HepG2 (cell line): ENCODE measurements at regions not wholly inside any gene's neighbourhood (a gene's known extent, or its start where the extent isn't known, plus 50 kb on each side); places are given as distances from the start of the nearest gene placed in this dataset.

Experiments
- ATAC-seq: fragments of 200-7000 bp; cut with Tn5 transposase; 3 replicates; pipeline ENCODE4 v1.9.1; 2020; ENCODE audit warnings: mild to moderate bottlenecking, moderate library complexity
- BruUV-seq: library from RNA; stranded (reverse); fragments of 400-500 nt; replicated peaks from 2 replicates; lab custom pipeline; 2021; lab: Mats Ljungman, UMichigan
- CTCF ChIA-PET: fragments of 300-600 bp; formaldehyde crosslinking; extraction: SDS; loops from one replicate; lab custom pipeline; 2021; ENCODE audit warnings: low total read pairs, inconsistent platforms, low intra/inter-chr PET ratio; lab: Yijun Ruan, JAX
- POLR2A ChIA-PET: fragments of 350-600 bp; sonication (Branson Sonifier 250); formaldehyde crosslinking; loops from one replicate; lab custom pipeline; 2020; ENCODE audit warnings: antibody characterized with exemption, inconsistent platforms; lab: Yijun Ruan, JAX
- DNase-seq: peaks from one replicate; pipeline ENCODE4 v3.0.0-alpha.2; 2015; ENCODE audit warnings: low spot score
- FAIRE-seq: peaks from 3 replicates; lab custom pipeline; 2011; peaks lifted over from hg19 to GRCh38; lab: Jason Lieb, UNC
- H2AFZ ChIP-seq: one replicate; pipeline ENCODE4 v1.6.1; 2011; ENCODE audit warnings: low read length, inconsistent platforms
- H3K27ac ChIP-seq: fragments of 300-600 bp; 3 replicates; pipeline ENCODE4 v1.8.0; 2011; ENCODE audit warnings: mixed run types, mild to moderate bottlenecking, mixed read lengths, low read length, inconsistent platforms; ENCODE audit not compliant: insufficient read depth; ENCODE audit errors: extremely low read length
- H3K27me3 ChIP-seq, 2 experiments: fragments of 200-600 bp in 1 of 2; 2 replicates in 1 of 2; 3 replicates in 1 of 2; pipeline versions ENCODE4 v1.6.0 to v1.8.0; 2011; ENCODE audit warnings: low read length in 2 of 2, mild to moderate bottlenecking in 2 of 2, moderate library complexity in 2 of 2, inconsistent platforms in 1 of 2; ENCODE audit not compliant: insufficient read depth in 2 of 2, control insufficient read depth in 1 of 2
- H3K36me3 ChIP-seq, 2 experiments: fragments of 200-600 bp in 1 of 2; replicated peaks in 1 of 2; 2 replicates in 1 of 2; 3 replicates in 1 of 2; pipeline versions ENCODE4 v1.5.1 to v1.8.0; 2011; ENCODE audit warnings: low read length in 2 of 2, inconsistent platforms in 1 of 2; ENCODE audit not compliant: insufficient read depth in 2 of 2, control insufficient read depth in 1 of 2
- H3K4me1 ChIP-seq: 2 replicates; pipeline ENCODE4 v1.5.1; 2012; ENCODE audit warnings: low read length, inconsistent platforms; ENCODE audit not compliant: insufficient read depth
- H3K4me2 ChIP-seq: 2 replicates; pipeline ENCODE4 v1.6.0; 2011; ENCODE audit warnings: low read depth, low read length, inconsistent platforms
- H3K4me3 ChIP-seq, 3 experiments: fragments of 200-600 bp in 1 of 3; sonication (generic), shearing (Covaris generic) in 1 of 3; replicated peaks in 1 of 3; 2 replicates each; pipeline ENCODE4 v1.5.1; 2011 to 2016; ENCODE audit warnings: low read length in 3 of 3, inconsistent platforms in 2 of 3, low read depth in 2 of 3, mild to moderate bottlenecking in 2 of 3, control low read depth in 1 of 3, mixed read lengths in 1 of 3; ENCODE audit not compliant: insufficient read depth in 1 of 3
- H3K79me2 ChIP-seq: one replicate; pipeline ENCODE4 v1.6.1; 2011; ENCODE audit warnings: low read length, inconsistent platforms; ENCODE audit not compliant: insufficient read depth
- H3K9ac ChIP-seq: 2 replicates; pipeline ENCODE4 v1.6.0; 2011; ENCODE audit warnings: mild to moderate bottlenecking, low read depth, low read length, inconsistent platforms; ENCODE audit not compliant: insufficient read depth
- H3K9me3 ChIP-seq: 2 replicates; pipeline ENCODE4 v1.5.1; 2012; ENCODE audit warnings: mild to moderate bottlenecking, low read length
- H4K20me1 ChIP-seq: 2 replicates; pipeline ENCODE4 v1.6.0; 2011; ENCODE audit warnings: inconsistent platforms, mild to moderate bottlenecking, low read length, moderate library complexity; ENCODE audit not compliant: insufficient read depth
- HNRNPUL1 ChIP-seq: fragments of 200-400 bp; formaldehyde crosslinking; IDR thresholded peaks from 2 replicates; pipeline ENCODE4 v1.6.1; 2017; ENCODE audit warnings: low read depth, mild to moderate bottlenecking, low read length, moderate library complexity
- JUN ChIP-seq: sonication (generic); formaldehyde crosslinking; IDR thresholded peaks from 2 replicates; pipeline ENCODE4 v1.4.0; 2020; ENCODE audit warnings: mild to moderate bottlenecking, missing genetic modification reagents
- MED1 ChIP-seq: sonication (generic); formaldehyde crosslinking; IDR thresholded peaks from 2 replicates; pipeline ENCODE4 v1.4.0; 2020; ENCODE audit warnings: missing genetic modification reagents
- MEF2D ChIP-seq: sonication (generic); formaldehyde crosslinking; IDR thresholded peaks from 2 replicates; pipeline ENCODE4 v1.5.1; 2020; ENCODE audit warnings: mild to moderate bottlenecking, missing genetic modification reagents
- PITX1 ChIP-seq: sonication (generic); formaldehyde crosslinking; IDR thresholded peaks from 2 replicates; pipeline ENCODE4 v1.5.1; 2020; ENCODE audit warnings: mild to moderate bottlenecking, missing genetic modification reagents
- PLRG1 ChIP-seq: fragments of 450-650 bp; conservative IDR thresholded peaks from 2 replicates; pipeline ENCODE4 v1.6.1; 2016
- XBP1 ChIP-seq: sonication (generic); formaldehyde crosslinking; IDR thresholded peaks from 2 replicates; pipeline ENCODE4 v1.5.0; 2020; ENCODE audit warnings: missing genetic modification reagents
- ZFP37 ChIP-seq: sonication (generic); formaldehyde crosslinking; IDR thresholded peaks from 2 replicates; pipeline ENCODE4 v1.4.0; 2020; ENCODE audit warnings: missing genetic modification reagents, borderline replicate concordance
- ZKSCAN8 ChIP-seq: IDR thresholded peaks from 2 replicates; pipeline ENCODE4 v1.6.1; 2016; ENCODE audit warnings: borderline replicate concordance, missing genetic modification reagents, missing compliant biosample characterization
- ZNF484 ChIP-seq: sonication (generic); formaldehyde crosslinking; IDR thresholded peaks from 2 replicates; pipeline ENCODE4 v1.5.1; 2020; ENCODE audit warnings: mild to moderate bottlenecking, low read depth, missing genetic modification reagents, borderline replicate concordance
- WGBS: methylation state at CpG from one replicate; pipeline ENCODE4 v1.1.6; 2017; ENCODE audit warnings: low lambda C conversion rate; 5-methylcytosine and 5-hydroxymethylcytosine counted together
- in situ Hi-C: cut with HindIII; loops from 2 replicates; pipeline ENCODE4 v1.10.0; 2017; ENCODE audit warnings: low pct_unique_long_range_greater_than_20kb; ENCODE audit not compliant: extremely low pct_ligation_motif_present
- intact Hi-C: fragments of 100-400 bp; cut with micrococcal nuclease; formaldehyde crosslinking; loops from one replicate; pipeline ENCODE4 v1.10.0; 2022; ENCODE audit not compliant: unreplicated experiment
- TF ChIP-seq, protein P1 (sequence below): sonication (generic); formaldehyde crosslinking; IDR thresholded peaks from 2 replicates; pipeline ENCODE4 v1.5.0; 2020; ENCODE audit warnings: mild to moderate bottlenecking, low read depth, missing genetic modification reagents, borderline replicate concordance
- TF ChIP-seq, protein P2 (sequence below): sonication (generic); formaldehyde crosslinking; IDR thresholded peaks from 2 replicates; pipeline ENCODE4 v1.4.0; 2020; ENCODE audit warnings: missing genetic modification reagents
- TF ChIP-seq, protein P3 (sequence below): sonication (generic); formaldehyde crosslinking; IDR thresholded peaks from 2 replicates; pipeline ENCODE4 v1.8.1; 2022; ENCODE audit warnings: mild to moderate bottlenecking, missing genetic modification reagents
- TF ChIP-seq, protein P4 (sequence below): sonication (generic); formaldehyde crosslinking; IDR thresholded peaks from 2 replicates; pipeline ENCODE4 v1.8.1; 2023; ENCODE audit warnings: missing genetic modification reagents, inconsistent platforms, borderline replicate concordance
- TF ChIP-seq, protein P5 (sequence below): sonication (generic); formaldehyde crosslinking; IDR thresholded peaks from 2 replicates; pipeline ENCODE4 v1.4.0; 2020; ENCODE audit warnings: missing genetic modification reagents
- TF ChIP-seq, protein P6 (sequence below): sonication (generic); formaldehyde crosslinking; IDR thresholded peaks from 2 replicates; pipeline ENCODE4 v1.4.0; 2020; ENCODE audit warnings: missing genetic modification reagents

DNA sequence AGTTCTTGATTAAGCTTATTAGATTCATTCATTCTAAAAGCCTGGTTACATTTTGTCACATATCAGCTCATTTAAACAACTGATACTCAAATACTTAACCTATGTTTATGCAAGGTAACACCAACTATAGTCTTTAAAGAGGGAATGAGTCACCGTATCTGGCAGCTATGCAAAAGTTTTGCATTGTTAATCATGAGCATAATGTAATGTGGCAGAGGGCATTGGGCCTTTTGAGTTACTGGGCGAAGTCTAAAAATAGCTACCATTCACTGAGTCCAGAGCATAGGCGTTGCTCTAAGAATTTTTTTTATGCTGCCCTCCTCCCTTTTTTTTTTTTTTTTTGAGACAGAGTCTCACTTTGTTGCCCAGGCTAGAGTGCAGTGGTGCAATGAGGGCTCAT is 277.7 kb upstream of the ZNF717 start:
- WGBS = 2% methylated on average over 3 of the region's 3 CpGs
- ChIA-PET POLR2A (no interaction called here), CTCF (no interaction called here)
- Histone ChIP-seq H3K9ac (no peak overlapping the region), H4K20me1 (no peaks in the 10 kb centered on the region), H3K4me2 (no peak overlapping the region), H2AFZ (no peak overlapping the region), H3K4me1 (no peaks in the 10 kb centered on the region), H3K4me3 (no peak overlapping the region), H3K27me3 (no peaks in the 10 kb centered on the region; a peak in 1 of 5 replicates), H3K9me3 (no peaks in the 10 kb centered on the region), H3K36me3 (no peaks in the 10 kb centered on the region), H3K79me2 (no peaks in the 10 kb centered on the region), H3K27ac (no peak overlapping the region)
- no peak for DNase-seq
- intact Hi-C loops = no loop called here
- BruUV-seq = no TSS peak
- no peak for FAIRE-seq
- ATAC-seq = no peak
- in situ Hi-C loops = no loop called here
- TF ChIP-seq, protein P1, sequence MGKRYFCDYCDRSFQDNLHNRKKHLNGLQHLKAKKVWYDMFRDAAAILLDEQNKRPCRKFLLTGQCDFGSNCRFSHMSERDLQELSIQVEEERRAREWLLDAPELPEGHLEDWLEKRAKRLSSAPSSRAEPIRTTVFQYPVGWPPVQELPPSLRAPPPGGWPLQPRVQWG (CRISPR knock-in tag) = no peak
- no peak for TF ChIP-seq JUN (CRISPR knock-in tag)
- no peak for TF ChIP-seq XBP1 (CRISPR knock-in tag)
- TF ChIP-seq, protein P2, sequence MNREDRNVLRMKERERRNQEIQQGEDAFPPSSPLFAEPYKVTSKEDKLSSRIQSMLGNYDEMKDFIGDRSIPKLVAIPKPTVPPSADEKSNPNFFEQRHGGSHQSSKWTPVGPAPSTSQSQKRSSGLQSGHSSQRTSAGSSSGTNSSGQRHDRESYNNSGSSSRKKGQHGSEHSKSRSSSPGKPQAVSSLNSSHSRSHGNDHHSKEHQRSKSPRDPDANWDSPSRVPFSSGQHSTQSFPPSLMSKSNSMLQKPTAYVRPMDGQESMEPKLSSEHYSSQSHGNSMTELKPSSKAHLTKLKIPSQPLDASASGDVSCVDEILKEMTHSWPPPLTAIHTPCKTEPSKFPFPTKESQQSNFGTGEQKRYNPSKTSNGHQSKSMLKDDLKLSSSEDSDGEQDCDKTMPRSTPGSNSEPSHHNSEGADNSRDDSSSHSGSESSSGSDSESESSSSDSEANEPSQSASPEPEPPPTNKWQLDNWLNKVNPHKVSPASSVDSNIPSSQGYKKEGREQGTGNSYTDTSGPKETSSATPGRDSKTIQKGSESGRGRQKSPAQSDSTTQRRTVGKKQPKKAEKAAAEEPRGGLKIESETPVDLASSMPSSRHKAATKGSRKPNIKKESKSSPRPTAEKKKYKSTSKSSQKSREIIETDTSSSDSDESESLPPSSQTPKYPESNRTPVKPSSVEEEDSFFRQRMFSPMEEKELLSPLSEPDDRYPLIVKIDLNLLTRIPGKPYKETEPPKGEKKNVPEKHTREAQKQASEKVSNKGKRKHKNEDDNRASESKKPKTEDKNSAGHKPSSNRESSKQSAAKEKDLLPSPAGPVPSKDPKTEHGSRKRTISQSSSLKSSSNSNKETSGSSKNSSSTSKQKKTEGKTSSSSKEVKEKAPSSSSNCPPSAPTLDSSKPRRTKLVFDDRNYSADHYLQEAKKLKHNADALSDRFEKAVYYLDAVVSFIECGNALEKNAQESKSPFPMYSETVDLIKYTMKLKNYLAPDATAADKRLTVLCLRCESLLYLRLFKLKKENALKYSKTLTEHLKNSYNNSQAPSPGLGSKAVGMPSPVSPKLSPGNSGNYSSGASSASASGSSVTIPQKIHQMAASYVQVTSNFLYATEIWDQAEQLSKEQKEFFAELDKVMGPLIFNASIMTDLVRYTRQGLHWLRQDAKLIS (CRISPR knock-in tag) = no peak
- no peak for TF ChIP-seq MED1 (CRISPR knock-in tag)
- no peak for TF ChIP-seq PLRG1
- TF ChIP-seq HNRNPUL1 = no peak
- TF ChIP-seq ZKSCAN8 (CRISPR knock-in tag) = no peak
- TF ChIP-seq, protein P3, sequence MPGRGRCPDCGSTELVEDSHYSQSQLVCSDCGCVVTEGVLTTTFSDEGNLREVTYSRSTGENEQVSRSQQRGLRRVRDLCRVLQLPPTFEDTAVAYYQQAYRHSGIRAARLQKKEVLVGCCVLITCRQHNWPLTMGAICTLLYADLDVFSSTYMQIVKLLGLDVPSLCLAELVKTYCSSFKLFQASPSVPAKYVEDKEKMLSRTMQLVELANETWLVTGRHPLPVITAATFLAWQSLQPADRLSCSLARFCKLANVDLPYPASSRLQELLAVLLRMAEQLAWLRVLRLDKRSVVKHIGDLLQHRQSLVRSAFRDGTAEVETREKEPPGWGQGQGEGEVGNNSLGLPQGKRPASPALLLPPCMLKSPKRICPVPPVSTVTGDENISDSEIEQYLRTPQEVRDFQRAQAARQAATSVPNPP (CRISPR knock-in tag) = no peak
- TF ChIP-seq, protein P4, sequence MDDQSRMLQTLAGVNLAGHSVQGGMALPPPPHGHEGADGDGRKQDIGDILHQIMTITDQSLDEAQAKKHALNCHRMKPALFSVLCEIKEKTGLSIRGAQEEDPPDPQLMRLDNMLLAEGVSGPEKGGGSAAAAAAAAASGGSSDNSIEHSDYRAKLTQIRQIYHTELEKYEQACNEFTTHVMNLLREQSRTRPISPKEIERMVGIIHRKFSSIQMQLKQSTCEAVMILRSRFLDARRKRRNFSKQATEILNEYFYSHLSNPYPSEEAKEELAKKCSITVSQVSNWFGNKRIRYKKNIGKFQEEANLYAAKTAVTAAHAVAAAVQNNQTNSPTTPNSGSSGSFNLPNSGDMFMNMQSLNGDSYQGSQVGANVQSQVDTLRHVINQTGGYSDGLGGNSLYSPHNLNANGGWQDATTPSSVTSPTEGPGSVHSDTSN = no peak
- no peak for TF ChIP-seq MEF2D (CRISPR knock-in tag)
- no peak for TF ChIP-seq ZNF484 (CRISPR knock-in tag)
- TF ChIP-seq PITX1 (CRISPR knock-in tag) = no peak
- TF ChIP-seq, protein P5, sequence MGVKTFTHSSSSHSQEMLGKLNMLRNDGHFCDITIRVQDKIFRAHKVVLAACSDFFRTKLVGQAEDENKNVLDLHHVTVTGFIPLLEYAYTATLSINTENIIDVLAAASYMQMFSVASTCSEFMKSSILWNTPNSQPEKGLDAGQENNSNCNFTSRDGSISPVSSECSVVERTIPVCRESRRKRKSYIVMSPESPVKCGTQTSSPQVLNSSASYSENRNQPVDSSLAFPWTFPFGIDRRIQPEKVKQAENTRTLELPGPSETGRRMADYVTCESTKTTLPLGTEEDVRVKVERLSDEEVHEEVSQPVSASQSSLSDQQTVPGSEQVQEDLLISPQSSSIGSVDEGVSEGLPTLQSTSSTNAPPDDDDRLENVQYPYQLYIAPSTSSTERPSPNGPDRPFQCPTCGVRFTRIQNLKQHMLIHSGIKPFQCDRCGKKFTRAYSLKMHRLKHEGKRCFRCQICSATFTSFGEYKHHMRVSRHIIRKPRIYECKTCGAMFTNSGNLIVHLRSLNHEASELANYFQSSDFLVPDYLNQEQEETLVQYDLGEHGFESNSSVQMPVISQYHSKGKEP (CRISPR knock-in tag) = no peak
- TF ChIP-seq, protein P6, sequence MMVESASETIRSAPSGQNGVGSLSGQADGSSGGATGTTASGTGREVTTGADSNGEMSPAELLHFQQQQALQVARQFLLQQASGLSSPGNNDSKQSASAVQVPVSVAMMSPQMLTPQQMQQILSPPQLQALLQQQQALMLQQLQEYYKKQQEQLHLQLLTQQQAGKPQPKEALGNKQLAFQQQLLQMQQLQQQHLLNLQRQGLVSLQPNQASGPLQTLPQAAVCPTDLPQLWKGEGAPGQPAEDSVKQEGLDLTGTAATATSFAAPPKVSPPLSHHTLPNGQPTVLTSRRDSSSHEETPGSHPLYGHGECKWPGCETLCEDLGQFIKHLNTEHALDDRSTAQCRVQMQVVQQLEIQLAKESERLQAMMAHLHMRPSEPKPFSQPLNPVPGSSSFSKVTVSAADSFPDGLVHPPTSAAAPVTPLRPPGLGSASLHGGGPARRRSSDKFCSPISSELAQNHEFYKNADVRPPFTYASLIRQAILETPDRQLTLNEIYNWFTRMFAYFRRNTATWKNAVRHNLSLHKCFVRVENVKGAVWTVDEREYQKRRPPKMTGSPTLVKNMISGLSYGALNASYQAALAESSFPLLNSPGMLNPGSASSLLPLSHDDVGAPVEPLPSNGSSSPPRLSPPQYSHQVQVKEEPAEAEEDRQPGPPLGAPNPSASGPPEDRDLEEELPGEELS (CRISPR knock-in tag) = no peak
- no peak for TF ChIP-seq ZFP37 (CRISPR knock-in tag)
